ENCODE measurements at regions not wholly inside any gene's neighbourhood (a gene's known extent, or its start where the extent isn't known, plus 50 kb on each side); places are given as distances from the start of the nearest gene placed in this dataset.

DNA sequence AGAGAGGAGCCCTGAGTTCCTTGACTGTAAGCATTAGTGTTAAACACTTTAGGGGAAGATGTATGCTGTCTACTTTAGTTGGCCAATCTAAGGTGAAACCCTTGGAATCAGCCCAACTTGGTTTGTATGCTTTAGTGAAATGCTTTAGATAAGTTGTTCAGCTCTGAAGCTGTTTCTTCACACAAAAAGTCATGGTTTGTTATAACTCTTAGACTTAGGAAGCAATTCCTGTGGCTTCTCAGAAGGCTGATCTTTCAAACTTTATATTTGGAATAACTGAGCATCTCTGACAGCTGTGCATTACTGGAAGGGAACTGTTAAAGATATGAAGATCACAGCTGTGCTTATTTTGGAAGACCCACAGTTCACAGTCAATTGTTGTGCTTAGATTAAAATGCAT lies 714.1 kb downstream of the FAT4 start:
- no peak for DNase-seq (ENCODE audit: low spot score)
- in situ Hi-C loops (cut with HindIII; ENCODE audit: low sequenced_read_pairs): no loop called here

DNA sequence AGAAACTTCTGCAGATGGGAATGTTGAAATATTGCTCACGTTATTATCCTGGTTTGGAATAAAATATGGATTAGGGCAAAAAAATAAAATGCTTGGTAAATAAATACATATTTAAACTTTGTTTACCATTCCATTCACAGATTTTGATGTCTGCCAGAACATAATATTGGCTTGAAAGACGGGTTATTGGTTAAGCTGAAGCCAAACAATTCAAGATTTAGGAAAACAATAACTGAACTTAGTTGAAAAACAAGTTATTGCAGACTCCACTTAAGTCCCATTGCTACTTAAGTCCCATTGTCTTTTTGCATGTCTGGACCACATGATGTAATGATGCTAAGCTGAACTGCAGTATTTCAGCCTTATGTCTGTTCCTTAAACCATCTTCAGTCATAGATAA lies 722.5 kb downstream of the FAT4 start:
- no peak for DNase-seq (ENCODE audit: low spot score)
- in situ Hi-C loops (cut with HindIII; ENCODE audit: low sequenced_read_pairs): no loop called here

DNA sequence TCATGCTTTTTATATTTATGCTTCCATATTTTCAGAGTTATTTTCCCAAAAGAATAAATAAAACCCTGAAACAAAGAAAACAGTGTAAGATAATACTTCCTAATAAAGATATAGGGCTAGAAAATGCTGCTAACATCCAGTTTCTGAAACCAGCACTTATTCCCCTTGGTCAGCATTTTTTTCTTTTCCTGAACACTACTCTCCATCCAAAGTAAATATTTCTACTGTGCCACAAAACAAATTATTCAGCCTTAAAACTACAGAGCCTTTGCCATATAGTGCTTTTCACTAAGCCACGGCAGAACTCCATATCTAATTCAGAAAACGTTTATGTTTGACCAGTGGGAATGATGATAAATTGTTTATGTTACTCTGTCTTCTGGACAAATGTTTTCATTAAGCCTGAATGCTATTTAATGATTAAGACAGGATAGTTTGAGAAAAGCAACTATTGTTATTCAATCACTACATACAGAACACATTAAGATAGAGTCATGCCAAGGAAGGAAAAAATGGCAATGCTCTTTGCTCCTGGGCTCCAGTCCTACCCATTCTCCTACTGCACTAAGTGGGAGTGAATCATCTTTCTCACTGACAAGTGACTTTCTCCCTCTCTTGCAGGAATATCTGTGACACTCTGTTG lies 723.9 kb downstream of the FAT4 start:
- in situ Hi-C loops (cut with HindIII; ENCODE audit: low sequenced_read_pairs): no loop called here
- DNase-seq (ENCODE audit: low spot score): no peak

DNA sequence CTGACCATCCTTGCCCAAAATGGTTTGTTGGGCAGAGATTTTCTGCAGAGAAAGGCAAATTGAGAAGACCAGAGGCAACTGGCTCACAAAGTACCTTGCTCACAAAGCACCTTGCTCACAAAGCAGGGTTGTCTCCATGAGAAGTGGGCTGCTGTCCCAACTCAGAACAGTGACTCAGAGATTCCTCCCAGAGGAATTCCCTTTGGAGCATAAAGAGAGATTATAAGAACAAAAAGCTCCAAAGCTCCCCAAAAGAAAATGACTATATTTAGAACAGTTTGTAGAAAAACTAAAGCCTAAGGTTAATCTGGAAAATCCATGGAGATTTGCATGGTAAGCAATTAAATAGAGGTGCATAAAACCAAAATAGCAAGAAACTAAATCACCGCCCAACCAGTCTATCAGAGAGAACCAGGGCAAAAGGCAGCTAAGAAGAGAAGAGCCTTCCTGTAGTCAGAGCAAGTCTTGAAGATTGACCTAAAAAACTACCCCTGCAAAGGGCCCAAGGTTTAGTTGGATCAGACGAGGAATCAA lies 731.4 kb downstream of the FAT4 start:
- in situ Hi-C loops (cut with HindIII; ENCODE audit: low sequenced_read_pairs): no loop called here
- no peak for DNase-seq (ENCODE audit: low spot score)

DNA sequence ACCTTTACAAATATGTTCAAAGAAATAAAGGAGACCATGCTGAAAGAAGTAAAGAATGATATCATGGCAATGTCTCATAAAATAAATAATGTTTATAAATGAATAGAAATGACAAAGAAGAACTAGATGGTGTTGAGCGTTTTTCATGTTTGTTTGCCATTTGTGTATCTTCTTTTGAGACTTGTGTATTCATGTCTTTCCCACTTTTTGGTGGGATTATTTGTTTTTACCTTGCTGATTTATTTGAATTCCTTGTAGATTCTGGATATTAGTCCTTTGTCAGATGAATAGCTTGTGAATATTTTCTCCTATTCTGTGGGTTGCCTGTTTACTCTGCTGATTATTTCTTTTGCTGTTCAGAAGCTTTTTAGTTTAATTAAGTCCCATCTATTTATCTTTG lies 732.4 kb downstream of the FAT4 start:
- no peak for DNase-seq (ENCODE audit: low spot score)
- in situ Hi-C loops (cut with HindIII; ENCODE audit: low sequenced_read_pairs): no loop called here

DNA sequence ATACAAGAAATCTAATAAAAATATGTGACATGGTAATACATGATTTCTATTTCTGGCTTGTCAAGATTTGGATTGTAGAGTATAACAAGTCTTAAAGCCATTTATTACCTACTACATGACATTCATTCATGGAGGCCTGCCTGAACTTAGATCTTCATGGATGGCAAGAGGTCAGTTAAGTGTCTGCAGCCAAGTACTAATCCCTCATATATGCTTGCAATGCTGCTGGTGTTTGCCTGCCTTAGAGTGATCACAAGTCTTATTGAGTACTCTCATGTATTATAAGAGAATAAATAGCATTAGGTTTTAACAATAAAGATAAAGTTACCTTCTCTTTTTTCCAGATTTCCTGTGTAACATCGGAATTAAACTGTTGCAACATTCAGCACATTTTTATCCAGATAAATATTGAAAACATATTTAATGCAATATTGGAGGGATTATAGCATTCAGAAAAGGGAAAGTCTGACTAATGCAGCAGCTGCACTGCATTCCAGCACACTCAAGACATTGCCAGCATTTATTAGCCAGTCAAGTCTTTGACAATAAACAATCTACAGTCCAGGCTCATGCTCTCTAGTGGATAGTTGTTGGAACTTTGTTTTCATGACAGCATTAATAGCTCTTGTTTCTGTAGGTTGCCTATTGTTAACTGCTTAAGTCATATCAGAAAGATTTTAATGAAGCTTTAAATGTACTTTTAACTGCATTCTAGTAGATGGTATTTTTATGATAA lies 737.1 kb downstream of the FAT4 start:
- in situ Hi-C loops (cut with HindIII; ENCODE audit: low sequenced_read_pairs): no loop called here
- no peak for DNase-seq (ENCODE audit: low spot score)

DNA sequence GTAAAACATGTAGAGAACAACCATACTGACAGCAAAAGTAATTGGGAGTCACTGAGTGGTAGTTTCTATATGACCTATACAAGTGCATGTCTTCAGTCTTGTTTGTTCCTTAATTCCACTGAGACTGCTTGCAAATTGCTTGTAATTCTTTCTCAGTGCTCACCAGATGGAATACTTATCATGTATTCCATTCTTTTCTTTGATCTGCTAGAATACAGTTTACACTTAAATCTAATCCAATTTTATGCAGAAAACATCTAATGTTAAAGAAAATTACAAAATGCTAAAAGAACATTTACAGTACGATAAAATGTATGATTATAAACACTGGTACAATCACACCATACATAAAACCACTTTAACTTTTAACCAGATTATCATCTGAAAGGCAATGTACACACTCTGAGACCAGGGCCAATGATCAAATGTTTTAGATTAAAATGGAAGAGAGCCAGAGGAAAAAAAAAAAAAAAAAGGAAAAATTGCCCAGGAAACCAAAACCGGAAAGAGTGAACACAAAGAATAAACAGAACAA lies 741.4 kb downstream of the FAT4 start:
- in situ Hi-C loops (cut with HindIII; ENCODE audit: low sequenced_read_pairs): no loop called here
- no peak for DNase-seq (ENCODE audit: low spot score)

DNA sequence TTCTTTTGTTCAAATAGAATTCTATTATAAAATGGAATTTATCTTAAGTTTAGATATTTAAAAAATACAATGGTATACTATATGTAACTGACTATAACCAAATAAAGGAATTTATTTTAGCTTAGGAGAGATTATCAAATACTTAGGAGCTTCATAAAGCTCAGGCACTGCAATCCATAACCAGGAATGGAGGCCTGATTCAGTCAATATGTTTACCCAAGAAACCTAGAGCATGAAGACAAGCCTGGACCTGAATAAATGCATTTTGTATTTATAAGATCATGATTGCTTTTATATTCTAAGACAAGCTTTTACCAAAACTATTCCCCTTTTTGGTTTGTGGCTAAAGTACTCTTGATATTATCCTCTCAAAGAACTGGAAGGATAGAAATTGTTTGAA lies 742.6 kb downstream of the FAT4 start:
- in situ Hi-C loops (cut with HindIII; ENCODE audit: low sequenced_read_pairs): no loop called here
- DNase-seq (ENCODE audit: low spot score): no peak

DNA sequence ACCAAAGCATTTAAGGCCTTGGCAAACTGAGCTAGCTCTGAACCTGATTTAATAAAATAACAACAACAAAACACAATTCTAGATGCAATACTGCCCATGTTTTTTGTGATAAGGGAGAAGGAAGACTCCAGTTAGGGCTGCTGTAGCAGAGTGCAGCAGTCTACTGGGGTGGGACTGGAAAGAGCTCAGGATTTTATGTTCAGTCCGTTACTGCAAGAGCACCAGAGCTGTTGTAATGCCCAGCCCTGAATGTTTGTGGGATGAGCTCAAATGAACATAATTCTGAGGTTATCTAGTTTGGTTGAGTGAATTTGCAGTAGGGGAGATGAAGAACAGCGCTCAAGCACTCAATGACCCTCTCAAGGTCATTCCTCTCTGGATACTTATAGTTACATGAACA lies 743.8 kb downstream of the FAT4 start:
- in situ Hi-C loops (cut with HindIII; ENCODE audit: low sequenced_read_pairs): no loop called here
- no peak for DNase-seq (ENCODE audit: low spot score)

DNA sequence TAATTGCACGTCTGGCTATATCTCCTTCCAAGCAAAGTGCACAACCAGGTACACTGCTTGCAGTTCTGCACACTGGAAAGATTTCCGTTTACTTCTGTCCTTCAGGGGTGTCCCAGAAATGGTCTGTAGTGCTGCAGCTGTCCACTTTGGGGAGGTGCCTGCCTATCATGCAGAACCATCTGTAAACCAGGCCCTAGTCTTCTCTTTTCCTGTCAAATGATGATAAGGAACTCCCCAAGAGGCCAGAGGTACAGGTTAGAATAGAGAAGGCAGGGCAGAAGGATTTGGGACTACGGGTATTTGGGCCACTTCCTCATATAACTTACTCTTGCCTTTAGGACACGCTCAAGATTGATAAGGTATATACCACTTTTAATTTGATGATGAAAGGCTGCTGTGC lies 746.9 kb downstream of the FAT4 start:
- DNase-seq (ENCODE audit: low spot score): no peak
- in situ Hi-C loops (cut with HindIII; ENCODE audit: low sequenced_read_pairs): no loop called here

DNA sequence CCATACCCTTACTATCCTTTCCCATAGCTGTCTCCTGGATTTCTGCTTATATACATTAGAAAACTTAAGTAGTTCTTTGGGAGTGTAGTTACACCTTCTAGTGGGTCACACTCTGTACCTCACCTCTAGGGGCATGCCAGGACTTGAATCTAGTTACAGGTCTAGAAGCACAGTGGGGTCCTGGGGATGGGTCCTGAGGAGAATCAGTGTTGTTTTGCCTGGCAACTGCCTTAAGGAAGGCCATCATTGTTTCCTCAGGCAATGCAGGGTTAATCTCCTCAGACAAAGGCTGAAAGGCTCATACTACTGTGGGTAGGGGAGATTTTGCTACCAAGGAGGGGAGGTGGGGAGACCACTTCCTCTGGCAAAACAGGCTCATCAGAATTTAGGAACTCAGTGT lies 750.3 kb downstream of the FAT4 start:
- no peak for DNase-seq (ENCODE audit: low spot score)
- in situ Hi-C loops (cut with HindIII; ENCODE audit: low sequenced_read_pairs): no loop called here

DNA sequence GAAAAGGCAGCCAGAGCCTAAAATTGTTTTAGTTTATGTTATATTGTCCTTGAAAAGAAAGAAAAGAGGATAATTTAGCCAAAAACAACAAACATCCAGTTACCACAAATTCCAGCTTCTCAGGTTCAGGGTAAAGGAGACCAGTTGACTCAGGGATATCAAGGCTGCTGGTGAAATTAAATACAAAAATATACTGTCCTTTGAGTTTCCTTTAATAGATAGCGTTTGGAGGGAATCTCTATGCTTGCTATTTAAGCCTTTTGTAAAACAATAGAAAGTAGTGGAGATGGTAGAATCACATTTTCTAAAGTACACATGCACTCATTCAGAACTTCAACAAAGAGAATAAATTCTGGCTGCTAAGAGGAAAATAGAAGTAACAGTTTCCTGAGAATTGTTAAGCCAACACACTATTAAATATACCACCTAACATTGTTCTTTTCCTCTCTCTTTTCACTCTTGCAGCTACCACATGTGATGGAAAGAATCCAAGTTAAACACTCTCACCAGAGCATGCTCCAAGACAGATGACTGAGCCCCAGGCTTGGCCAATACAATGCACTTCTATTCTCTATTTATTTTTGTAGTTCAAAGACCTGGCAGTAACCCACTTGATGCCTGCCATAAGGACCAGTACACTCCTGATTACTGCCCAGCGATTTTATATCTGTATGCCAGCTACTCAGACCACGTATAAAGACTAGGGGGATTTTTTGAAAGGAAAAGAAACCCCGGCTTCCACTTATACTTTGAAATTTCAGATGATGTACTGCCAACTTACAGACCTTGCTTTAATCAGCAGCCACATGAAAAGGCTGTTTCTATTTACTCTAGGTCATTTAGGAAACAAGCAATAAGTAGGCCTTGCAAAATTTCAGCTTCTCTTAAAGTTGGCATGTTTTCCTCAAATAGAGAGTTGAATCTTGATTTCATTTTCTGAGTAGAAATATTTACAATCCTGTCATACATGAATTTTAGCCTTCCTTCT lies 756.9 kb downstream of the FAT4 start:
- in situ Hi-C loops (cut with HindIII; ENCODE audit: low sequenced_read_pairs): no loop called here
- DNase-seq (ENCODE audit: low spot score): peak; percentile 3

DNA sequence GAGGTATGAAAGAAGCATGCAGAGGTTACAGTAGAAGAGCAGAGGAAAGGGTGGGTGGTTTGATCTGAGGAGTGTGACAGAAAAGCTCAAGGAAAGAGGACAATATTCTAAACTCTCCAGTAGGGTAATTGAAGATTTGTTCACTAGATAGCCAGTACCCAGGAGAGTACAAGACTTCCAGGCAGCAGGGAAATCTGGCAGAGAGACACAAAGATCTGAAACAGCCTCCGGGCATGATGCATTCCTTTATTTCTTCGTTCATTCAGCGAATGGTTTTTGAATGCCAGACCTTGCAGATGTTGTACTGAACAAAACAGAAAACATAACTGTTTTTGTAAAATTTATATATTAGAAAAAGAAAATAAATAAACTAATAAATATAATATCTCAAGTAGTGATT lies 766.6 kb downstream of the FAT4 start:
- in situ Hi-C loops (cut with HindIII; ENCODE audit: low sequenced_read_pairs): no loop called here

DNA sequence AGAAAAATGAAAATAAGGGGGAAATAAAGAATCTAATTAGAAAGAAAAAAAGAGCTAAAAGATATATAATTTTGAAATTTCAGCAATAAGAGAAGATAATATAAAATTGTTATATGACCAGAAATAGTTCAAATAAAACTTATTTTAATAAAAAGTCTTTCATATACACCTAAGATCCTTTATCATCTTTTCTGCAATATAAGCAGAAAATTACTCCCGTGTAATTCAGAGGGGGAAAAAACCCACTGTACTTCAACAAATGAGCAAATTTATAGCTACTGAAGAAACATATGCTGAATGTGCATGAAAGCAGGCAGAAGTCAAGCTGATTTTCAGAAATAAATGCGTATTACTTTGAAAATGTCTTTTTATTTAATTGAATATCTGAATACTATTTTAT lies 771.3 kb downstream of the FAT4 start:
- in situ Hi-C loops (cut with HindIII; ENCODE audit: low sequenced_read_pairs): no loop called here
- DNase-seq (ENCODE audit: low spot score): no peak

More for the DNA sequence above, 766.6 kb downstream of the FAT4 start:
- DNase-seq (ENCODE audit: low spot score): no peak

DNA sequence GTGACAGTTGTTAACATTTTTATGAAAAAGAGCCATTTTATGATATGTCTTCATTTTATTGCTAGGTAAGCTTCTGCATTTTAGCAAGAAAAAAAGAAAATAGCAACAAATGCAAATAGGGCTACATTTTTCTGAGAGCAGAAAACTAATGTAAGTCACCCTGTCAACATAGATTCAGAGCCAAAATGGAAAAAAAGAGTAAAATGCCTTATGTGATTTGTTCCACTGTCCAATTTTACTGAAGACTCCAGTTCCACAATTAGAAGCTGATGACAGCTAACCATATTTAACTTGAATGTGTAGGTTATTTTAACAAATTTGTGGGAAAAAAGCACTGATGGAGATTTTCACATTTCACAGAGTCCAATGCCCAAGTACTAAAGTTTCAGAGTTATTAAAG lies 772.3 kb downstream of the FAT4 start:
- in situ Hi-C loops (cut with HindIII; ENCODE audit: low sequenced_read_pairs): no loop called here
- no peak for DNase-seq (ENCODE audit: low spot score)

DNA sequence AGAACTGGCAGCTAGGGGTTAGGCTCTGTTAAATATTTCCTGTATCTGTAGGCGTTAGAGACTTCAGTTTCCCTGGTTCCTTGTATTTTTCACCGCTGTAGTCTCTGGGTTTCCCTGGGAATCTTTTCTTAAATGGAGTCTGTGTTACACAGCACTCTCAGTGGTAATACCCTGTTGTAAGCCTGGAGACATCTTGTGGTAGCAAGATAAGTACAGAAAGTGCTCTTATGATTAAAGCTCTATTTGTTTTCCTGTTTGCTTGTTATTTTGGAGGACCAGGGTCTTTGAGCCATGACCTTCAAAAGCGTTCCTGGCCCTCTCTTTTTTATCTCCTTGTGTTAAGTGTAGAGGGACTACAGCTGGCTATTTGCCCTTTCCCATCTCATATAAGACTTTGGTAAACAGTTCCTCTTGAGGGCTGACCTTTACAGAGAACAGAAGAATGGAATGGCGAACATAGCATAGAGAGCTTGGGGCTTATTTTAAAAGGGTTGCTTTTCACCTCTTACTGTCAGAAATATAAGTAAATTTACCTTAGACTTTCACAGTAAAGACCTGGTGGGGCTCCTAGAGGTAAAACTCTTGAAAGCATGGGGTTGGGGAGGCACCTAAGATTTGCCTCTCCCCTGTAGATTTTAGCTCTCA lies 782.5 kb downstream of the FAT4 start:
- no peak for DNase-seq (ENCODE audit: low spot score)
- in situ Hi-C loops (cut with HindIII; ENCODE audit: low sequenced_read_pairs): no loop called here

DNA sequence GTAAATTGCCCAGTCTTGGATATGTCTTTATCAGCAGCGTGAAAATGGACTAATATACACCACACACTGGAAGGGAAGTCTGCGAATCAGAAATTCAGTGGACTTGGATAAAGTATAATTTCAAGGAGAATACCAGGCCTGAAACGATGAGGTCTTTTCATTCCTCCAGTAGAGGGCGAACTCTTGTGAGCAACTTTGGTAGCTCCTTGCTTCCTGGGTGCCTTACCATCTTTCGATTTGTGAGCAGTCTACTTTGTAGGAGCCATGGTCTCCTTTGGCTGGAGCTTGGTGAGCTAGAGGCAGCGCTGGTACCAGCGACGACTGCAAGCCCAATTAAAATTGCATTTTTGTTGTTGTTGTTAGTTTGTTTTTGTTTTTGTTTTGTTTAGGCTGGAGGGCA lies 791.9 kb downstream of the FAT4 start:
- in situ Hi-C loops (cut with HindIII; ENCODE audit: low sequenced_read_pairs): no loop called here
- no peak for DNase-seq (ENCODE audit: low spot score)

DNA sequence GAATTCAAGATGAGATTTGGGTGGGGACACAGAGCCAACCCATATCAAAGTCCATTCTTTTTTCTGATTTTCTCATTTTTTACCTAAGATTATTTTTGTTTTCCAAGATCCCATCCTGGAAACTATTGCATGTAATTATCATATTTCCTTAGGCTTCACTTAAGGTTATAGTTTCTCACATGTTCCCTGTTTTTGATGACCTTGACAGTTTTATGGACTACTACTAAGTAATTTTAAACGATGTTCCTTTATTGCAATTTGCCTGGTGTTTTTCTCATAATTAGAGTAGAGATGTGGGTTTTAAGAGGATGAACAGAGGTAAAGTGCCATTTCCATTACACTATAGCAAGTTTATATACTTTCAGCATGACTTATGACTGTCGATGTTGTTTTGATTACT lies 795.1 kb downstream of the FAT4 start:
- in situ Hi-C loops (cut with HindIII; ENCODE audit: low sequenced_read_pairs): no loop called here

DNA sequence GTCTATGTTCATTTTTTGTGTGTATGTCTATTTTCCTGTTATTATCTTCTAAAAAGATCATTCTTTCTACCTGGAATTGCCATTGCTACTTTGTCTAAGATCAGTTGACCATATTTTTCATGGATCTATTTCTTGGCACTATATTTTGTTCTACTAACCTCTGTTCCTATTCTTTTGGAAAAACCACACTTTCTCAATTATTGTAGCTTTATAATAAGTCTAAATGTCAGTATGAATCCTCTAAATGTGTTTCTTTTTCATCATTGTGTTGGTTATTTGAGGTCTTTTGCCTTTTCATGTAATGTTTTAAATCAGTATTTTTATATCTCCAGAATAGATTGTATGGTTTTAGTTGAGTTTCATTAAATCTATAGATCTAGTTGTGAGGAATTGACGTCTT lies 798.3 kb downstream of the FAT4 start:
- in situ Hi-C loops (cut with HindIII; ENCODE audit: low sequenced_read_pairs): no loop called here
- DNase-seq (ENCODE audit: low spot score): no peak

More for the DNA sequence above, 795.1 kb downstream of the FAT4 start:
- no peak for DNase-seq (ENCODE audit: low spot score)

Measured in G401 (cell line).